GM21390 (cell line): ENCODE measurements at regions not wholly inside any gene's neighbourhood (a gene's known extent, or its start where the extent isn't known, plus 50 kb on each side); places are given as distances from the start of the nearest gene placed in this dataset.

Experiments
- ATAC-seq: cut with Tn5 transposase; IDR thresholded peaks from one replicate; pipeline ENCODE4 v1.9.1; 2021; ENCODE audit not compliant: unreplicated experiment

DNA sequence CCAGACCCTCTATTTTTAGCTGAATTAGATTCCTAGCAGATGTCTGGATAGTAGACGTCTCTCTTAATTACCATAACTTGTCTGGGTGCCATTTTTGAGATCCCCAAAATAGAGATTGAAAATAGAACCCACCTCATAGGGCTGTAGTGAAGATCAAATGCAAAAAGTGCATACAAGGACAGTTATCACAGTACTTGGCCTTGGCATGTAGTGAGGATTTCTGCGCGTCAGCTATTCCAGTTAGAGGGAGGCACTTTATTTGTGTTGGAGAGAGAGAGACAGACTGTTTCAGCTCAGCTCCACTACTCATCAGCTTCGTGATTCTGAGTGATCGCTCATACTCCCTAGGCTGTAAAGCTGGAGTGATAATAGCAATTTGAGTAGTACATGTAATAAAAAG, 59.6 kb upstream of the CDH13 start:
- no peak for ATAC-seq

- ATAC-seq: no peak
Measured at GRCh38 chr16:82563401-82563800, 63.4 kb upstream of the CDH13 start.

GRCh38 chr16:82562183-82562683, 64.5 kb upstream of the CDH13 start:
- no peak for ATAC-seq

GRCh38 chr16:82560805-82561325, 65.9 kb upstream of the CDH13 start:
- ATAC-seq: no peak

DNA sequence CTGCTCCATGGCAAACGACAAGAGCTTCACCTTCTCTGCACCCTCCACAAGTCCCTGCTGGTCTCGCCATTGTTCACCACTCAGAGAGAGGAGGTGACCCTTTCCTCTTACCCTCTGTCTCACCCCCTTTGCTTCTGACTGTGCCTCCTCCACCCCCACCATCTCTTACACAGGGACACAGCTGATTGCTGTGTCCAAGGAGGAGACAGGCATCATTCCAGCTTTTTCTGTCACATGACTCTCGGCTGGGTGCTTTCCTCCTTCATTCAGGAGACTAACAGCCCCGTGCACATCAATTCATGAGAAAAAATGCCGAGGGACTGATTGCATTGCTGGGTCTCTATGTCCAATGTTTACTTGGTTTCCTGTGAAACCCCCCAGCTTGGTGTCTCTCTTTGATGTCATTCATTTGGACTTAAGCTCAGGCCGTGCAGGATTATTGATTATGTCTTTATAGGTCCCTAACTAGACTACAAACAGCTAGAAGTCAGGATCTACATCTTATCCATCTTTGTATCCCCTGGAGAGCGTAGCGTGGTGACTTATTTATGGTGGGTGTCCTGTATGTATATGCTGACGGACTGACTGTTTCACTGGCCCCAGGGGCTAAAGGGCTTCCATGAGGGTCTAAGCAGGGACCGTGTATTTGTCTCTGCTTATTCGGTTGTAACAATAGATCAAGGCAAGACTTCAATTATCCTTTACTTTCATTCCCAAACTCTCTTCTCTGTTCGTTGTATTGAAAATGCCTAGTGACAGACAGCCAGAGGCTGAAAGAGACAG, 82.2 kb upstream of the CDH13 start:
- no peak for ATAC-seq

DNA sequence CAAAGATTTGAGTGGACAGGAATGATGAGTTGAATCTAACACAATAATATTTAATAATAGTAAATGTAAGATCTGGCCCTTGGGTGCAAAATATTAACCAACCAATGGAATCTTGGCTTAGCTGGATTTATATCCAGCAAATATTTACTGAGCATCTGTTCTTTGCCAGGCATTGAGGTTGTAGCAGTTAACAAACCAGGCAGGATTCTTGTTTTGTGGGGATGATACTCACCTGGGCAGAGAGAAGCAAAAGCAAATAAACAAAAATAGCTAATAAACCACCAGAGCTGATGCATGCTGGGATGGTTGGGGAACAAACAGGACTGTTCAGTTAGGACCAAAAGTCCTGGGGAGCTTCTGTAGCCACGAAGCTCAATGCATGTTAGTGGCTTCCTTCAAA, 84.1 kb upstream of the CDH13 start:
- no peak for ATAC-seq

- no peak for ATAC-seq
Measured at GRCh38 chr16:82541103-82541502, 85.7 kb upstream of the CDH13 start.

DNA sequence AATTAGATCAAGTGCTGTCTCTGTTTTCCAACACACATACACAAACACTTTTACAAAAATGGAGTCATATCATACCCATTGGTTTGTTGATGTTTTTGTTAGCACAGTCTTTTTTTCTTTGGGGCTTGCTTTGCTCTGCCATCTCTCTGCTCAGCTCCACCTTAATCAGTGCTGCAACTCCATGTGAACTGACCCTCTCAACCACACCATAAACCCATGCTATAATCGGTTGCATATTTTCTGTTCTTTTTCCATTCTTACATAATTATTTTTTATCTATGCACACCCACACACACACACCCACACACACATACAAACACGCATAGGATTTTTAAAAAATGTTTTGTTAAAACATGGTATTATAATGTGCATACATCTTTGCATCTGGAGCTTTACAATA, 91.0 kb upstream of the CDH13 start:
- ATAC-seq: no peak

DNA sequence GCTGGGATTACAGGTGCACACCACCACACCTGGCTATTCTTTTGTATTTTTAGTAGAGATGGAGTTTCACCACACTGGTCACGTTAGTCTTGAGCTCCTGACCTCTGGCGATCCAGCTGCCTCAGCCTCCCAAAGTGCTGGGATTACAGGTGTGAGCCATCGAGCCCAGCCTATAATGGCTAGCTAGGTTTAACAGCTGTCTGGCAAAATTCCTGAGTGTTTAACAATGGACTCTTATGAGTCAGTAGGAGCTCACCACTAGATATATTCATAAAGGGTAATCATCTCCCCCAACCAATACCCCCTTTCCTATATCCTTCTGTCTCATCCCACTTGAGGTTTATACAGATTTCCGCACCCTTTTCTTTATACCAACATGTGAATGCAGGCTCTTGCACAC, 91.5 kb upstream of the CDH13 start:
- ATAC-seq: no peak

DNA sequence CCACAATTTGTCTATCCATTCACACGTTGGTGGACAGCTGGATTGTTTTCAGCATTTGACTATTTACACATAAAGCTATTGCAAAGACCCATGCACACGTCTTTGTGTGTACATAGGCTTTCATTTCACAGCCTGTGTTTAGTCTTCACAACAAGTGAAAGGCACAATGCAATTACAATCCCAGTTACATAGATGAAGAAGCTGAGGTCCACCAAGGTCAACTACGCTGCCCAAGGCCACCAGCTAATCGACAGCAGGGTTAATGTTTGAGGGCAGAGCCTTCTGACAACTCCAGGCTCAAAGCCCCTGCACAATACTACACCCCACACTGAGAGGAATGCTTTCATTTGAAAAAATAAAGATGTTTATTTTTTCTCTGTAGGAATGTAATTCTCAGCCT, 93.6 kb upstream of the CDH13 start:
- no peak for ATAC-seq

DNA sequence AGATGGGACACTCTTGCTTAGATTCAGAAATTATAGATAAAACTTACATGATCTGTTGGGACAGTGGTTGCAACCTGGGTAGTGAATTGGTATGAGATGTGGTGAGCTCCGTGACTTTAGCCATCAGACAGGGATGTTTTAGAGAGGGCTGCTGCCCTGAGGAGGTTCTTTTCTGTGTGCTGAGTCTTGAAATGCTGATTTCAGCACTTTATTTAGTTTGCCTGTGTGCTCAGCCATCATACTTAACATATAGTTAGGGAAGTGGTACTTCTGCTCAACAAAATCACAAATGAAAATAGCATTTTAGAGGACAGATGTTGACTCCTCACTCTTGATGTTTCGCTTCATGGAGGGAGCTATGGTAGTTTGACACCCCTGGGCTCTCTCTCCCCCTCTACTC, 95.9 kb upstream of the CDH13 start:
- no peak for ATAC-seq

- ATAC-seq: no peak
Measured at GRCh38 chr16:82527101-82527500, 99.7 kb upstream of the CDH13 start.

- ATAC-seq: no peak
Measured at GRCh38 chr16:82524976-82525375, 101.8 kb upstream of the CDH13 start.

- no peak for ATAC-seq
Measured at GRCh38 chr16:82523815-82524214, 103.0 kb upstream of the CDH13 start.

DNA sequence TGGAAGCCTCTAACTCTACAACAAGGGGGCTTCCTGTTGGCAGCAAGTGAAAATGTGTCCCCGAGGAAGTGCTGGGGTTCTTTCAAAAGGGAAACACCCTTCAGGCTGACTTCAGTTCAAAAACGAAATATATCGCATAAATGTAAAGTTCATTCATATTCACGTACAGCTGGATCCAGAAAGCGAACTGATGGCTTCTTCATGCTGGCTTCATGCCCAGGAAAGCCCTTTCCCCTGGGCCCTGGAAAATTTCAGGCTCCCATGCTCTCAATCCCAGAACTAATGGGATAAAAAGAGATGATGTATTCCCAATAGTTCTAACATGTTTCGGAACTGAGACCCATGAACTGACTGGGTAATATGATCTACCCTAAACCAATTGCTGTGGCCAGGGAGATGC, 104.7 kb upstream of the CDH13 start:
- ATAC-seq: no peak

DNA sequence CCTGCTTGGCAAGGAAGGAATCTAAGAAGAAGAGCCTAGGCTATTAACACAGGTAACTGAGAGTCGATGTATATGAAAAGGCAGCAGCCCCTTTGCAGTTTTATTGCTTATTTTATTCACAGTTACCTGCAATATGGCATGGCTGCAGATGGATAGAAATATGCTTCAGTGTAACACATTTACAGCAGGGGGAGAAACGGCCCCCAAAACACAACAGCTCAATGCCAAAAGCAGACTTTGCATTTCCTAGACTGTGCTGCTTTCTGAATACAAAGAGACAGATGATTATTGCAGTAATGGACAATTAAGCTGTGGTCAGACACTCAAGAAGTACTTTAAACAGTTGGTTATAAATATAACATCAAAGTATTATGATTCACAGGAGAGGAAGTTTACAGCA, 108.0 kb upstream of the CDH13 start:
- ATAC-seq: no peak

GRCh38 chr16:82514262-82514661, 112.5 kb upstream of the CDH13 start:
- no peak for ATAC-seq

DNA sequence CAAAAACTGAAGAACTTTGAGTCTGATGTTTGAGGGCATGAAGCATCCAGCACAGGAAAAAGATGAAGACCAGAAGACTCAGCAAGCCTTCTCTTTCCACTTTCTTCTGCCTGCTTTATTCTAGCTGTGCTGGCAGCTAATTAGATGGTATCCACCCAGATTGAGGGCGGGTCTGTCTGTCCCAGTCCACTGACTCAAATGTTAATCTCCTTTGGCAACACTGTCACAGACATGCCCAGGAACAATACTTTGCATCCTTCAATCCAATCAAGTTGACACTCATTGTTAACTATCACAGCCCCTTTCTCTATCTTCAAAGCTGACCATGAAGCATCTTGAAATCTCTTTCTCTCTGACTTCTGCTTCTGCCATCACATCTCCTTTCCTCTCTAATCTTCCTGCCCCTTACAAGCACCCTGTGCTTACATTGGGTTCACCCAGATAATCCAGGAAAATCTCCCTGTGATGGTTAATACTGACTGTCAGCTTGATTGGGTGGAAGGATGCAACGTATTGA, 115.9 kb upstream of the CDH13 start:
- no peak for ATAC-seq

GRCh38 chr16:82509691-82510430, 116.9 kb upstream of the CDH13 start:
- ATAC-seq: no peak

DNA sequence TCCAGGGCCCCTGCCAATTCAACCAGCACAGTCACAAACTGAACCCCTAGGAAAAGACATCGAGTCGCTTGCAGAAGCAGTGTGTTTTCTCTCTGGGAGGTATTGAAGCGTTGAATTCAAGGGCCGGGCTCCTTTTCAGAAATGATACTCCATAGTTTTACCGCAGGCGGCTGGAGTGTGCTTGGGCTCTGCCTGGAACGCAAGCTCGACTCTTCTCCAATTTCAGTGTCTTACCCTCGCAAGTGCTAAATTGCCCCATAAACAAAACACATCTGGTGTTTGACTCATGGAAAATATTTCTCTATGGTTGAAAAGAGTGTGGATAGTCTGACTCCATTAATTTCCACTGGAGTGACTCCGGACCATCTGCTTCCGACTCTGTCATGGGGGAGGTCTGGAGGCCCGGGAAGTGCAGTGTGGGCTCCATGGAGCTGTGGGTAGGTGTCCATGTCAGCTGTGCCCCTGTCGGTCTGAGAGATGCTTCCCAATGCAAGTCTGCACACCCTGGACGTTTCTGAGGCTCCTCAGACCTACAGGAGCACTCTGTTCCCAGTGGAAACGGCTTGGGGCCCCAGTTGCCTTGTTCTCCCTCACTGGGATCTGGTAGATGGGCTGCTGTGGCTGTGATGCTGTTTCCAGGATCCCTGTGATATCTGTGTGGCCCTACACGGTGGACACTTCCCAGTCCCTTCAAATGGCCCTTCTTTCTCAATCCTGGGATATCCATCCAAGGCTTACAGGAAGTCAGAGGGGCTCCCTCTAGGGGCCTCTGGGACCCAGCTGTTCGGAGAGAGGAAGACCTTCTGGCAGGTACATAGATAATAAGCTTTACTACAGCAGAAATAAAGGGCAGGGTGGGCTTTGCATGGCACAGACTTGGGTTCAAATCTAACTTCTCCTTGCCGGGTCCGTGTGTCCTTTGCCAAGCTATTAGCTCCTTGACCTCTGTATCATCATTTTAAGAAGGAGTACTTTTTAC, 119.8 kb upstream of the CDH13 start:
- ATAC-seq: no peak

- ATAC-seq: no peak
Measured at GRCh38 chr16:82504836-82505235, 121.9 kb upstream of the CDH13 start.
